Activated CD8-positive, alpha-beta T cell treated with anti-CD3 and anti-CD28 coated beads for 36 hours (primary cell): ENCODE measurements at regions not wholly inside any gene's neighbourhood (a gene's known extent, or its start where the extent isn't known, plus 50 kb on each side); places are given as distances from the start of the nearest gene placed in this dataset.

Experiments used
- ATAC-seq: fragments of 200-7000 bp; cut with Tn5 transposase; one replicate; pipeline ENCODE4 v1.10.0; 2021; ENCODE audit warnings: mild to moderate bottlenecking, moderate library complexity
- CTCF ChIA-PET: fragments of 350-600 bp; sonication (Branson Sonifier 250); formaldehyde crosslinking; loops from one replicate; lab custom pipeline; 2021; ENCODE audit warnings: antibody characterized with exemption; lab: Charles Lee
- POLR2A ChIA-PET: fragments of 350-600 bp; sonication (Branson Sonifier 250); formaldehyde crosslinking; loops from one replicate; lab custom pipeline; 2021; ENCODE audit warnings: antibody characterized with exemption; lab: Charles Lee
- DNase-seq: peaks from one replicate; pipeline ENCODE4 v3.0.0-alpha.2; 2020
- H3K27ac Mint-ChIP-seq: one replicate; pipeline ENCODE4 v1.8.0; 2021; ENCODE audit warnings: mild to moderate bottlenecking, mixed read lengths
- H3K27me3 Mint-ChIP-seq: one replicate; pipeline ENCODE4 v1.8.0; 2021; ENCODE audit warnings: mixed read lengths
- H3K36me3 Mint-ChIP-seq: one replicate; pipeline ENCODE4 v1.8.0; 2021; ENCODE audit warnings: low read depth, mixed read lengths
- H3K4me1 Mint-ChIP-seq: one replicate; pipeline ENCODE4 v1.8.0; 2021; ENCODE audit warnings: low read depth, mixed read lengths
- H3K4me3 Mint-ChIP-seq: one replicate; pipeline ENCODE4 v1.8.0; 2021; ENCODE audit warnings: mild to moderate bottlenecking, moderate library complexity, mixed read lengths
- H3K9me3 Mint-ChIP-seq: one replicate; pipeline ENCODE4 v1.8.0; 2021; ENCODE audit warnings: mixed read lengths
- intact Hi-C: fragments of 100-400 bp; cut with micrococcal nuclease; formaldehyde crosslinking; loops from one replicate; pipeline ENCODE4 v1.10.0; 2022
- TF ChIP-seq, protein P1 (sequence below): fragments of 200-600 bp; IDR thresholded peaks from one replicate; pipeline ENCODE4 v1.8.0; 2022; ENCODE audit warnings: antibody characterized with exemption, mild to moderate bottlenecking

- Mint-ChIP-seq H3K4me3 (no peak overlapping the region), H3K4me1 (no peaks in the 10 kb centered on the region), H3K9me3 (peaks cover 3% of the 10 kb centered on the region), H3K36me3 (no peaks in the 10 kb centered on the region), H3K27ac (no peak overlapping the region), H3K27me3 (no peaks in the 10 kb centered on the region)
- ChIA-PET CTCF (no interaction called here), POLR2A (no interaction called here)
- no peak for ATAC-seq
- no peak for DNase-seq
- TF ChIP-seq, protein P1, sequence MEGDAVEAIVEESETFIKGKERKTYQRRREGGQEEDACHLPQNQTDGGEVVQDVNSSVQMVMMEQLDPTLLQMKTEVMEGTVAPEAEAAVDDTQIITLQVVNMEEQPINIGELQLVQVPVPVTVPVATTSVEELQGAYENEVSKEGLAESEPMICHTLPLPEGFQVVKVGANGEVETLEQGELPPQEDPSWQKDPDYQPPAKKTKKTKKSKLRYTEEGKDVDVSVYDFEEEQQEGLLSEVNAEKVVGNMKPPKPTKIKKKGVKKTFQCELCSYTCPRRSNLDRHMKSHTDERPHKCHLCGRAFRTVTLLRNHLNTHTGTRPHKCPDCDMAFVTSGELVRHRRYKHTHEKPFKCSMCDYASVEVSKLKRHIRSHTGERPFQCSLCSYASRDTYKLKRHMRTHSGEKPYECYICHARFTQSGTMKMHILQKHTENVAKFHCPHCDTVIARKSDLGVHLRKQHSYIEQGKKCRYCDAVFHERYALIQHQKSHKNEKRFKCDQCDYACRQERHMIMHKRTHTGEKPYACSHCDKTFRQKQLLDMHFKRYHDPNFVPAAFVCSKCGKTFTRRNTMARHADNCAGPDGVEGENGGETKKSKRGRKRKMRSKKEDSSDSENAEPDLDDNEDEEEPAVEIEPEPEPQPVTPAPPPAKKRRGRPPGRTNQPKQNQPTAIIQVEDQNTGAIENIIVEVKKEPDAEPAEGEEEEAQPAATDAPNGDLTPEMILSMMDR, result no peak
- intact Hi-C loops, result no loop called here
These were observed 361.6 kb downstream of the SOX11 start for GRCh38 chr2:6053743-6054142.

DNA sequence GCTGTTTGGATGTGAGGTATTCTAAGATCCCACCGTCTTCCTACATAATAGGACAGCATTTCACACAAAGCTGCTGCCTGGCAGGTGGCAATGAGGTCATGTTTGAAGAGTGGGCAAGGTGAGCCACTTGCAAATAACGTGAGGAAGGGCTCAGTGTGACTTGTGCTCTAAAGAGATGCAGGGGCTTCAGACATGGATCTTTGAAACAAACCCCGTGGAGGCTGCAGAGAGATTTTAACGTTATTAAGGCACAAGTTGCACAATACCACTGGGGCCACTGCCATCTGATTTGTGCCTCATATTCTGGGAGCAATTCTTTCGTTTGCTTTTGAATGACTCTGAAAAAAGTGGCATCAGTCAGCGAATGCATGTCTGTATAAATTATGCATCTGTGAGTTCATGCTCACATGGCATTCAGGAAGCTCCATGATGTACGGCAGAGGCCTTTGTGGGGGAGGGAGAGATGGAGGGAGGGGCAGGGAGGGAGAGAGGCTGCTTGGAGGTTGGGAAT is 362.0 kb downstream of the SOX11 start:
- Mint-ChIP-seq H3K9me3 (peaks cover 3% of the 10 kb centered on the region), H3K27me3 (no peaks in the 10 kb centered on the region)

GRCh38 chr2:6060992-6061663 is 368.9 kb downstream of the SOX11 start:
- intact Hi-C loops, result no loop called here
- Mint-ChIP-seq H3K27me3 (no peaks in the 10 kb centered on the region), H3K4me1 (no peaks in the 10 kb centered on the region), H3K36me3 (no peaks in the 10 kb centered on the region), H3K27ac (no peak overlapping the region), H3K9me3 (peaks cover 3% of the 10 kb centered on the region), H3K4me3 (no peak overlapping the region)
- TF ChIP-seq, protein P1, result no peak
- ChIA-PET POLR2A (no interaction called here), CTCF (no interaction called here)
- DNase-seq (no peak), ATAC-seq (no peak)

More for the DNA sequence above, 362.0 kb downstream of the SOX11 start:
- DNase-seq (no peak), ATAC-seq (no peak)
- ChIA-PET CTCF (no interaction called here), POLR2A (no interaction called here)
- no peaks in the 10 kb centered on the region for H3K4me1 Mint-ChIP-seq
- H3K4me3 Mint-ChIP-seq, result no peak overlapping the region
- intact Hi-C loops, result no loop called here
- TF ChIP-seq, protein P1, result no peak
- H3K36me3 Mint-ChIP-seq, result no peaks in the 10 kb centered on the region
- H3K27ac Mint-ChIP-seq, result no peak overlapping the region

DNA sequence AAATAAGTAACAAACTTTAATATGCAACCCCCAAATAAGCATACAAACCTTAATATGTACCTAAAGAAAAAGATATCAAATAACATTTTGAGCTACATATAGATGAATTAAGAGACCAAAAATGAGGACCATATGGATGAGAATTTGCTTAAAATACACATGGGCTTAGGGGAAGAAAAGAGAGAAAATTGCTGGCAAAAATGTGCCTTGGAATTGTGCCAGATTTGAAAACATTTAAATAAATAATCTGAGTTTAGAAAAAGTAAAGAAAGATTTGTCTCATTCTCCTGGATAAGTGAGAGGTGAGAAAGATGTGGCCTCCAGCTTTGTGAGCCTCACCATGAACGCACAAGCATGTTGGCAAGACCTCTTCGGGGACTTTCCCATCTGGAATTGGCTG is 372.6 kb downstream of the SOX11 start:
- TF ChIP-seq, protein P1, result no peak
- ChIA-PET POLR2A (no interaction called here), CTCF (no interaction called here)
- Mint-ChIP-seq H3K4me1 (no peaks in the 10 kb centered on the region), H3K9me3 (no peaks in the 10 kb centered on the region), H3K27me3 (no peaks in the 10 kb centered on the region), H3K4me3 (no peak overlapping the region), H3K36me3 (no peaks in the 10 kb centered on the region), H3K27ac (no peak overlapping the region)
- DNase-seq (no peak), ATAC-seq (no peak)
- intact Hi-C loops, result no loop called here

GRCh38 chr2:6065703-6066102 is 373.5 kb downstream of the SOX11 start:
- no peak overlapping the region for H3K4me3 Mint-ChIP-seq

More at GRCh38 chr2:6065703-6066102, 373.5 kb downstream of the SOX11 start:
- intact Hi-C loops, result no loop called here
- Mint-ChIP-seq H3K36me3 (no peaks in the 10 kb centered on the region), H3K27ac (no peak overlapping the region), H3K9me3 (no peaks in the 10 kb centered on the region), H3K4me1 (no peaks in the 10 kb centered on the region), H3K27me3 (no peaks in the 10 kb centered on the region)
- ChIA-PET CTCF (no interaction called here), POLR2A (no interaction called here)
- TF ChIP-seq, protein P1, result no peak
- ATAC-seq (no peak), DNase-seq (no peak)
